AG09319 (cell line): ENCODE measurements at regions not wholly inside any gene's neighbourhood (a gene's known extent, or its start where the extent isn't known, plus 50 kb on each side); places are given as distances from the start of the nearest gene placed in this dataset.
"Not testable (repeated sequence)": the region's sequence is repeated elsewhere in the genome, so short reads cannot be mapped to it uniquely, and the experiment has no call there.

Experiments
- DNase-seq: peaks from one replicate; pipeline ENCODE4 v3.0.0-alpha.2; 2010; ENCODE audit warnings: low read depth; ENCODE audit errors: extremely low read depth
- CTCF ChIP-seq: IDR thresholded peaks from 2 replicates; pipeline ENCODE4 v1.5.1; 2011; ENCODE audit warnings: low read depth, mild to moderate bottlenecking, inconsistent platforms, low read length, moderate library complexity

GRCh38 chr5:103693517-103693916 lies 130.9 kb upstream of the NUDT12 start:
- no peak for TF ChIP-seq CTCF
- no peak for DNase-seq

GRCh38 chr5:103690676-103691075 lies 128.1 kb upstream of the NUDT12 start:
- DNase-seq, result no peak
- TF ChIP-seq CTCF, result no peak

- DNase-seq, result no peak
- no peak for TF ChIP-seq CTCF
These were observed 117.3 kb upstream of the NUDT12 start for GRCh38 chr5:103679873-103680272.

- not testable (repeated sequence) for DNase-seq
These were observed 113.6 kb upstream of the NUDT12 start for GRCh38 chr5:103676198-103676597.

GRCh38 chr5:103674739-103675138 lies 112.2 kb upstream of the NUDT12 start:
- DNase-seq, result no peak

GRCh38 chr5:103674251-103674650 lies 111.7 kb upstream of the NUDT12 start:
- no peak for DNase-seq
- no peak for TF ChIP-seq CTCF

More at GRCh38 chr5:103674739-103675138, 112.2 kb upstream of the NUDT12 start:
- no peak for TF ChIP-seq CTCF

- TF ChIP-seq CTCF, result no peak
- DNase-seq, result no peak
These were observed 107.0 kb upstream of the NUDT12 start for GRCh38 chr5:103669615-103670014.

- no peak for TF ChIP-seq CTCF
- DNase-seq, result no peak
These were observed 105.7 kb upstream of the NUDT12 start for GRCh38 chr5:103668281-103668680.
